ENCODE measurements at regions not wholly inside any gene's neighbourhood (a gene's known extent, or its start where the extent isn't known, plus 50 kb on each side); places are given as distances from the start of the nearest gene placed in this dataset.

GRCh38 chr12:92417373-92417772 lies 271.7 kb upstream of the BTG1 start:
- TF ChIP-seq EZH2 (IDR thresholded peaks at IDR 0.05) (no peak), POLR2AphosphoS5 (IDR thresholded peaks at IDR 0.05; ENCODE audit: borderline replicate concordance, low read depth, low read length) (no peak)
